Stimulated activated CD4-positive, alpha-beta T cell treated with anti-CD3 and anti-CD28 coated beads, Interleukin-1b, Interleukin-23, amount 100 ng/mL, for 4 hours (primary cell): ENCODE measurements at regions not wholly inside any gene's neighbourhood (a gene's known extent, or its start where the extent isn't known, plus 50 kb on each side); places are given as distances from the start of the nearest gene placed in this dataset.
"Not testable (repeated sequence)": the region's sequence is repeated elsewhere in the genome, so short reads cannot be mapped to it uniquely, and the experiment has no call there.

Experiments used
- DNase-seq, 2 donors: peaks; one replicate each; pipeline ENCODE4 v3.0.0-alpha.2; 2020; ENCODE audit warnings: low read depth in 2 of 2

DNA sequence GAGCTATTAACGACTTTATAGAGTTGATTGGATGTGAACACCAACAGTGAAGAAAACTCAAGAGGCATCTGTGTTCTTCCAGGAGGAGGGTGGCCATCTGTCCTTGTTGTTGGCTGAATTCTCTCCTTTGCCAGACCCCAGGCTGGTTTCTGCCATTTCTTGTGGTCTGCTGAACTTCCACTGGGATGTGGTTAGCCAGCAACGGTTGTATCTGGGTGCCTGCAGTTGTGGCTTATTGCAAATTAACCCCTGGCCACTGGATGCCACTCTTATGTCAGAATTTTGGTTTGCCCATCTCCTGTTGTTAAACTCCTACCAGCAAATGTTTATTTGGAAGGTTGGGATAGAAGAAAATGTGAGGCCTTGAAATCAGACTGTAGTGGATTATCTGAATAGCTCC lies 163.6 kb upstream of the TBC1D5 start:
- no peak for DNase-seq

DNA sequence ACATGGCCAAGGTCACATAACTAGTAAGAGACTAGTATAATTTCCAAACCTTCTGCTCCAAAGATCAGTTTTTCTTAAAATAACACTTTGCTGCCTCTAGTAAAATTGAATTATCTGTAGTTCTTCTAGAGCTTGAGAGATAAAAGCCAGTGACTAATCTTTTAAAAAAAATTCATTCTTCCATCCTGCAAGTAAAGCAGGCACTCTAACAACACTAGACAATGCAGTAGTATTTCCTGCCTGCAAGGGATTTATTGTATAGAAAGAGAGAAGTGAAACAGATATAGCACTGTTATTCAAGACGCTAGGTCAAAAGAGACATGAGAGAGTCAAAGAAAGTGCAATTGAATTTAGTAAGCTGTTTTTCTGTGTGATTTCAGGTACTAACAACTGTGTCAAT lies 159.5 kb upstream of the TBC1D5 start:
- DNase-seq = no peak

DNA sequence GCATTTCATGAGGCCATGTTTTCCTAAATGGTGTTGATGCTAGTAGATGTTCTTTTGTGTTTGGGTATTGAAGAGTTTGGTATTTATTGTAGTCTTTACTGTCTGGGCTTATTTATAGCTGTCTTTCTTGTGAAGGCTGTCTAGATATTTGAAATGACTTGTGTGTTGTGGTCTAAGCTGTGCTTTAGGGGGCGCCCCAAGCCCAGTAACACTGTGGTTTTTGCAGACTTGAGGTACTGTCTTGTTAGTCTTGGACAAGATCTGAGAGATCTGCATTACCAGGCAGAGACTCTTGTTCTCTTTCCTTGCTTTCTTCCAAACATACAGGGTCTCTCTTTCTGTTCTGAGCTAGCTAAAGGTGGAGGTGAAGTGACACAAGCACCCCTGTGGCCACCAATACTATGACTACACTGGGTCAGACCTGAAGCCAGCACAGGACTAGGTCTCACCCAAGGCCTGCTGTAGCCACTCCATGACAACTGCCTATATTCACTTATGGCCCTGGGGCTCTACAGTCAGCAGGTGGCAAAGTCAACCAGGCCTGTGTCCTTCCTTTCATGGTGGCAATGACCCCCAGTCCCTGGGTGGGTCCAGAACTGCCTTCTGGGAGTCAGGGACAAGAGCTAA lies 152.1 kb upstream of the TBC1D5 start:
- DNase-seq = peak in 1 of 2 donors; percentile 12

DNA sequence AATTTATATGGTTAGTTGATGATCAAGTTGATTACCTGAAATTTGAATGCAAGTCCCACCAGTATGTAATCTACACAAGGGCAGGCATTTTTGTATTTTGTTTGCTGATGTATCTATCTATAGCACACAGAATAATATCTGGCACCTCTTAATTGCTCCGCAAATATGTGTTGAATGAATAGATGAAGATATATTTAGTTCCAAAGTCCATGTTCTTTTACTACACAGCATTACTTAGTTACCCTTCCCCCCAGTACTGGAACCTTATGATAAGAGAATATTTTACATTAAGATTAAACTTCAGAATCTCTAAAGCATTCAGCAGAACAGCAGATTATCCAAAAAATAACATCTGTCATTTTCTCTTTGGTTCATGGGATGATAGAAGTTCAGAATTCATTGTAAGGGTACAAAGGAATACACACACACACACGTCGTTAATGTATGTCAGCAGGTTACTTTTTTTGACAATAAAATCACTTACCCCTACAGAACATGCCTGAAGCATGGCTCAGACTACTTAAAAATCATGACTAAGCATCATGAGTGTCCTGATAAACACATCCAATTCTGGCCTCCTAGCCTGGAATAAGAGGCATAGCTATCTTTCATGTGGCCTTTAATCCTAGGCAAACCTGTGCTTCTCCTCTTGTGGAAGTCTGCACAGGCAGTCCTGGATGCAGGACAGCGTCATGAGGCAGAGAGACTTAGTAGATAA lies 148.9 kb upstream of the TBC1D5 start:
- DNase-seq = no peak

DNA sequence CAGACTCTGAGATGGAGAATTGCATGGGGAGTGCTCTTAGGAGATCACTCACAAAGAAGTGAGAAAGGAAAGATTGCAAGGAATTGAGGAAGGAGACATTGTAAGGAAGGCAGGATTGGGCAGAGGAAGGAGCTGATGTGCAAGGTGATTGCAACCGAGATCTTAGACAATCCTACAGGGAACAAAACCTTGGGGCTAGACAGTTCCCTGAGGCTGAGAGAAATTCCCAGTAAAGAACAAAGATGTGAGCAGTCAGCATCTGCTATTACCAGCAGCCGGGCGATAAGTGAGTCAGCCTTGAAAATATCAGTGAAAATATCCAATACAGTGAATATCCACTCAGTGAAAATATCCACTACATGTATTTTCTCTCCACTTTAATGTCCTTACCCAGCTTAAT lies 143.6 kb upstream of the TBC1D5 start:
- no peak for DNase-seq

DNA sequence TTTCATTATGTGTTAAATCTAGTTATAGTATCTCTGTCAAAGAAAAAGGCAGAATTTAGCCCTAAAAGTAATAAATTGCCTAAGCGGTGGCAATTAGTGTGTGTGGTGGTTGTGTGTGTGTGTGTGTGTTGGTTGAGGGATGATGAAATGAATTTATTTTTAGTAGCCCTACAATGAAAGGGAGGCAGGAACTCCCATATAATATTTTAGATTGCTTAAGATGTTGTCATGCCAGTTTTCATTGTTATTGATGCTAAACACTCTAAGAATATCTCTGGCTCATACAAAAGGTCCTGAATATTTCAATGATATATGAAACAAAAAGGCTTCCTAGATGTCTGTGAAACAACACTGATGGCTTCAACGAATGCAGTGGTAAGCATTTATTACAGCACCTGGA lies 140.6 kb upstream of the TBC1D5 start:
- no peak for DNase-seq

DNA sequence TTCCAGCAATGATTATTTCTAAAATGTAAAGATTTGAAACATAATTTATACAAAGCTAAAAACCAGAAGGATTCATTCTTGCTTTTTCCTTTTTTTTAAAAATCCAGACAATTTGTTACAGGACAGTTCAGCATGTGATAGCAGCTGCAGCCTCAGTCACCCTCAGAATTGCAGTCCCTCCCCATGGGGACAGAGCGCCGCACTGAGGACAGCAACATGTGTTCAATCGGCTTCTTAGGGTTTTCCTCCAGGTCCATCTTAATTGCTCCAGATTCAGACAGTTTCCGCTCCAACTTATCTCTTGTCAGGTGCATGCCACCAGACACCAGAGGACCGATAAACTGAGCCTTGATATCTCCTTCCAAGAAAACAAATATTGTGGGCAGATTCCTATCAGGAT lies 134.9 kb upstream of the TBC1D5 start:
- no peak for DNase-seq

DNA sequence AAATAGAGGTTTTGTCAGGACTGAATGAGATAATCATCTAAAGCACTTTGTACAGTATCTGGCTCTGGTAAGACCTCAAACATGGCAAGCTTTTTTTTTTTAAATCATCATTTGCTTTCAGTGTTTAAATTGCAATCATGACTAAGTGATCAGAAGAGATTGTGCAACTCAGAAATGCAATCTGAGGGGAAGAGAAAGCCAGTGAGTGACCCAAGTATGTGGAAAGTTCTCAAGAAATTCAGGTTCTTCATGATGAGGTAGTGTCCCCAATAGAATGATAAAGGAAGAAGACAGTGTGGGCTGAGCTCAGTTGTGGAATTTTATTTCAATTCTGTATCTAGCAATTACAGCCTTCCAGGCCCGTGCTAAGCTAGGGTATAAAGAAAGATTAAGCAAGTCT lies 132.2 kb upstream of the TBC1D5 start:
- no peak for DNase-seq

DNA sequence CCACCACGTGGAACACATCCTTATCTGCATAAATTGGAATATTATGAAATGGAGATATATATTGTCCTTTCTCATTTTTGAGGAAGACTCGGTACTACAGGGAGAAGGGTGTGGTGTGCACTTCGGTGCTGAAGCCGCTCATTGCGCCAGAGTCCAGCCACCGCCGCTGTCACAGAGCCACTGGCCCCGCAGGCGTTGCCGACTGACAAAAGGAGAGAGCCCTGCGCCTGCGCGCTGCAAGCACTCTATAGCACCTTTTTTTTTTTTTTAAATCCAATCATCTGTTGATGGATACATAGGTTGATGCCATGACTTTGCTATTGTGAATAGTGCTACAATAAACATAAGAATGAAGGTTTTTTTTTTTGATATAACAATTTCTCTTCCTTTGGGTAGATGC lies 130.0 kb upstream of the TBC1D5 start:
- no peak for DNase-seq

DNA sequence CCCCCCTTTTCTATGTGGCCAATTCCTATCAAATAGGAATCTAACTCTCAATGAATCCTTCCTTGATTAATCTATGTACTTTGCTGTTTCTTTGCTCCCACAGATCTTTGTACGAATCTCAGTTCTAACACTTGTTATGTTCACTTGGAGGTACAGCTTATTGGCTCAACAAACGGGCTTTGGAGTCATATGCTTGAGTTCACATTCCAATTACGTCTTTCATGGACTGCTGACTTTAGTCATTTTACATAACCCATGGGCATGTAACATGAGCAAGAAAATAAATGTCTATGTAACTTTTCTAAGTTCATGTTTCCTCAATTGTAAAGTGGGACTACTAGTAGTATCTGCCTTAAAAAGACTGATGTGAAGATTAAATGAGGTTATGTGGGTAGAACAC lies 123.2 kb upstream of the TBC1D5 start:
- DNase-seq = no peak

DNA sequence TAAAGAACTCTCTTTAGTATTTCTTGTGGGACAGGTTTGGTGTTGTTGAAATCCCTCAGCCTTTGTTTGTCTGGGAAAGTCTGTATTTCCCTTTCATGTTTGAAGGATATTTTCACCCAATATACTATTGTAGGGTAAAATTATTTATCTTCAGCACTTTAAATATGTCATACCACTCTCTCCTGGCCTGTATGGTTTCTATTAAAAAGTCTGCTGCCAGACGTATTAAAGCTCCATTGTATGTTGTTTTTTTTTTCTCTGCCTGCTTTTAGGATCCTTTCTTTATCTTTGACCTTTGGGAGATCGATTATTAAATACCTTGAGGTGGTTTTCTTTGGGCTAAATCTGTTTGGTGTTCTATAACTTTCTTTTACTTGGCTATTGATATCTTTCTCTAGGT lies 119.0 kb upstream of the TBC1D5 start:
- no peak for DNase-seq

DNA sequence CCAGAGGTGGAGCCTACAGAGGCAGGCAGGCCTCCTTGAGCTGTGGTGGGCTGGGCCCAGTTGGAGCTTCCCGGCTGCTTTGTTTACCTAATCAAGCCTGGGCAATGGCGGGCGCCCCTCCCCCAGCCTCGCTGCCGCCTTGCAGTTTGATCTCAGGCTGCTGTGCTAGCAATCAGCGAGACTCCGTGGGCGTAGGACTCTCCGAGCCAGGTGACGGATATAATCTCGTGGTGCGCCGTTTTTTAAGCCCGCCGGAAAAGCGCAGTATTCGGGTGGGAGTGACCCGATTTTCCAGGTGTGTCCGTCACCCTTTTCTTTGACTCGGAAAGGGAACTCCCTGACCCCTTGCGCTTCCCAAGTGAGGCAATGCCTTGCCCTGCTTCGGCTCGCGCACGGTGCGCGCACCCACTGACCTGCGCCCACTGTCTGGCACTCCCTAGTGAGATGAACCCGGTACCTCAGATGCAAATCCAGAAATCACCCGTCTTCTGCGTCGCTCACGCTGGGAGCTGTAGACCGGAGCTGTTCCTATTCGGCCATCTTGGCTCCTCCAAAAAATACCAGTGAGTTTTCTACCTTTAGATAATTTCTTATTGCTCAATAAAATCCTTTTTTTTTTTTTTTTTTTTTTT lies 118.5 kb upstream of the TBC1D5 start:
- DNase-seq = not testable (repeated sequence)

DNA sequence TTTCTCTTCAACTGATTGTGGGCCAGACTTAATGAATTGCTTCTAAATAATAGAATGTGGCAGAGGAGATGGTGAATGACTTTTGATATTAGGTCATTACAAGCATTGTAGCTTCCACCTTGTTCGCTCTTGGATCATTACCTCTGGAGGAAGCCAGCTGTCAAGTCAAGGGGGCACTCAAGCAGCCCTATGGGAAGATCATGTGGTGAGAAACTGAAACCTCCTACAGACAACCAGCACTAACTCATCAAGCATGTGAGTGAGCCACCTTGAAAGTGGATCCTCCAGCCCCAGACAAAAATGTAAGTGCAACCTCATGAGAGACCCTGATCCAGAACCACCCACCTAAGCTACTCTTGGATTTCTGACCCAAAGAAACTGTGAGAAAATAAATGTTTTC lies 109.8 kb upstream of the TBC1D5 start:
- no peak for DNase-seq

DNA sequence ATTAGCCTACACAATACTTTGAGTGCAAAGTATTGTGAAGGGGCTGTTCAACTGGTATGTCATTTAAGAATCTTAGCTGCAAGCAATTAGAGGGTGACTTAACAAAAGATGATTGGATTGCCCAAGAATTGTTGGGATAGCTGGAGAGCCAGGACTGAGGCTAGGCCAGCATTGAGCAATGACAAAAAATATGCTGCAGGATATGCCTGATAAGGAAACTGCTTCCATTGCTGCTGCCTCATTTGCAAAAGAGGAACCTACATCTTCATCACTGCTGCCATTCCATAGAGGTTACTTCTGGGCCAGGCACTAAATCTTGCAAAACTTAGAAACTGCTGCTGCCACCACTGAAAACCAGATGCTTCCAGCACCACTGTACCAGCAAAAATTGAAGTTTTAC lies 108.0 kb upstream of the TBC1D5 start:
- no peak for DNase-seq

DNA sequence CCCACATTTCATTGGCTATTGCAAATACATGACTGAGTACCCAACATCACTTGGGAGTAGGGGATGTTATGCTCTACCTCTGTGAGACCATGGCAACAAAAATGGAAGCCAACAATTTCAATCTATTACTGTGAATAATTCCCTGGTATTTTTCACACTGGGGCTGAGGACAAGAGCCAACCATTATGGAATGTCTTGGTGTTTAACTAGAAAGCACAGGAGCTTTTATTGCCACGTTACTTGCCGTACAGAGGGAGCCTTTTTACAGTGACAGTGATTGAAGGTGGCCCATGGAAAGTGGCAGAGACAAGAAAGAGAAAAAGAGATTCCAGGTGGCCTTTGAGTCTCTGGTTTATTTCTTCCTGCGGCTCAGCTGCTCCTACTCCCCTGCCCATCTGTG lies 105.7 kb upstream of the TBC1D5 start:
- DNase-seq = no peak

DNA sequence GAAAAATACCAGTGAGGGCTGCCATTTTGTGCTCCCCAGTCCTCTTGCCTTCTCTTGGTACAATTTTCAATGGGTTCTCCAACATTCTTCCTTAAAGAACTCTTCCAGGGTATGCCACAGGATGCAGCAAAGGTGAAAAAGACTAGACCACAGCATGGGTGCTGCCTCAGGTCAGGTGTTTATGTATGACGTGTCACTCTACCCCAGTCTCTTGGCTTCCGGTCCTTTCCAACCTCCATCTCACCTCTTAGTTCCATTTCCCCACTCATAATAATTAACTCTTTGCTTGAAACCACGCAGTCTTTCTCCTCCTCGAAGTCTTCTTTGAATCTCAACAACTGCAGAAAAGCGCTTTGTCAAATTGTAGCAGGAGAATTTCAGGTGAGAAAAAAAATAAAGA lies 104.7 kb upstream of the TBC1D5 start:
- DNase-seq = no peak

DNA sequence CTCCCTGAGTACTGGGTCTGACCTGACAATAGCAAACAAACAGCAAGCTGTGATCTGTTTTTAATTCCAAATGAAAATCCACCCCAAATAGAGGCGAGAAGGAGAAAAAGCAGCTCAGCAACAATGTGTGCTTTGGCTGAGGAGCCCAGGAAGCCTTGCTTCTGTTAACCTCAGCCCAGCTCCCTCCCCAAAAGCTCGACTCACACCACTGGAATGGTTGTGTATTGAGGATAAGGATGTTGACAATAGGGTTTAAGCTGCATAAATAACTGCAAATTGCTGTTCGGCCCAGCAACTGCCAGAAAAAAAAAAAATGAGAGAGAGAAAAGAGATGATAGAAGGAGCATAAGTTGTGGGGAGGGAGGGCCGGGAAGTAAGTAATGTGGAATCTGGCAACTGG lies 104.0 kb upstream of the TBC1D5 start:
- no peak for DNase-seq

DNA sequence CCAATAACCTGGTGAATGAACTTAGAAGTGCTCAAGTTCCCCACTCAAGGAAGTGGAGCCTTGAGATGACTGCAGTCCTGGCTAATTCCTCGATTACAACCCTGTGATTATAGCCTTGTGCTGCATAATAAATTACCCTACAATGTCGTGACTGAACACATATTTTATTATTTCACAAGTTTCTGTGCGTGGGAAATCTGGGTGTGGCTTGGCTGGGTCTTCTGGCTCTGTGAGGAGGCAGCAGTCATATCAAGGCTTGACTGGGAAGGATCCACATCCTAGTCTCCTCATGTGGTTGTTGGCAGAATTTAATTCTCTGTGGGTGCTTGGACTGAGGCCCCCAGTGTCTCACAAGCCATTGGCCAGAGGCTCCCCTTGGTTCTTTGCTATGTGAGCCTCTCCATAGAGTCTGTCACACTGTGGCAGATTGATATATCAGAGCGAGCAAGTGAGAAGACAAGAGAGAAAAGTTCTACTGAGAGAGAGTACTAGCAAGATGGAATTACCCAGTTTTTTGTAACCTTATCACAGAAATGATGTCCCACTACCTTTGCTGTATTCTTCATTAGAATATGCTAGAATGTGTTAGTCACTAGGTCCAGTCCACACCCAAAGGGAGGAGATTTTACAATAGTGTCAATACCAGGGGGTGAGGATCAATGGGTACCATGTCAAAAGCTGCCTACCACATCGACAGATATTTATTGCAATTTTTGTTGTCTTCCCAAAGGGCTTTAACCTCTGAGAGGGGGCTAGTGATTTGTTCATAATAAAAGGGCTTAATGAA lies 102.8 kb upstream of the TBC1D5 start:
- no peak for DNase-seq

DNA sequence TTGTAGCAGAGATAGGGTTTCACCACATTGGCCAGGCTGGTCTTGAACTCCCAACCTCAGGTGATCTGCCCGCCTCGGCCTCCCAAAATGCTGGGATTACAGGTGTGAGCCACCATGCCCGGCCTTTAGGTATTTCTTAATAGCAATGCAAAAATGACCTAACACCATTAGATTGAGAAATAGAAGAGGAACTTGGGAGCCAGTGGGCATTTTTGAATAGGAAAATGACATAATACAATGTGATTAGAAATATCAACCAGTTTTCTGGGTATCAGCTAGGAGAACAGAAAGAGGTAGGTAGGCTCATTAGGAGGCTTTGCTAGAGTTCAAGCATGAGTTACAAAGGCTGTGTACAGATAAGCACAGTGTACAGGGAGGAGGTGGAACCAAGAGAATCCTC lies 101.8 kb upstream of the TBC1D5 start:
- no peak for DNase-seq

DNA sequence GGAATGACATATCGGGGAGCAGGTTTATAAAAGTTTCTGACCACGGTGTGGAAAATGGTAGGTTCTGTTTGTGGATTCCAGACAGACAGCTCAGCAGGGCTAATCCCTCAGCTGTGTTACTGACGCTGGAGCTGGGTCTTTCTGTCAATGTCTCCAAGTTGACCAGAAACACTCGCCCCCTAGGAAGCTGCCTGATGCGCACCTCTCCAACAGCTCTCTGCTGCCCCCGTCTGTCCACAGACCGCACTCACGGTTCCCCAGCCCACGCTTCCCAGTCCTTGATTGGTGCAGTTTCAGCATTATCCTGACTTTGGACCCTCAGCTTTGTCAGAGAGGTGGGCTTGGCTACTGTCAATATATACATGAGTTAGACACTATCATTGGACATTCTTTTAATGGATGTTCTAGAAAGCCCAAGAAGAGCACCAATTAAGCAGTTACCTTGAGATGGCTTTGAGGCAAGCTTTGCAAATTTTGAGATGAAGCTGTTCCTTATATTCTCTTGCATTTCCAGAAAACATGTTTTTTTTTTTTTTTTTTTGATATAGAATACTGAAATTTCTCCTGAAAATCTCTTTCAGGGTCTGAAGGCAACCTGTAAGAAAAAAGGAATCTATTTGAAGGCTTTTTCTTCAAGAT lies 98.9 kb upstream of the TBC1D5 start:
- peak; percentile 56 to 68 for DNase-seq

DNA sequence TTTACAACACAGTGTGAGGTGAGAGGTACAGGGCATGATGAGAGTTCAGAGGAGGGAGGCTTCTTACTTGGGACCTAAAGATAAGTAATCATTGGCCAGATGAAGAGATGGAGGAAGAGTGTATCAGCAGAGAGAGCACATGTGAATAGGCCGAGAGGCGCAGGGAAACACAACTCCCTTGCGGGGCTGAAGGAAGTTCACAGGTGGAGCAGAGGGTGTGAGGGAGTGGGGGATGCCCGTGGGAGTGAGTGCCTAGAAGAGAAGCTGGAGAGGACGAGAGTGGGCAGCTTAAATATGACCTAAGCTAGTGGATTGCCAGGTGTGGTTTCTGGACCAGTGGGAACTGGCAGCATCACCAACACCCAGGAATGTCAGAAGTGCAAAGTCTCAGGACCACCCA lies 98.2 kb upstream of the TBC1D5 start:
- DNase-seq = no peak

DNA sequence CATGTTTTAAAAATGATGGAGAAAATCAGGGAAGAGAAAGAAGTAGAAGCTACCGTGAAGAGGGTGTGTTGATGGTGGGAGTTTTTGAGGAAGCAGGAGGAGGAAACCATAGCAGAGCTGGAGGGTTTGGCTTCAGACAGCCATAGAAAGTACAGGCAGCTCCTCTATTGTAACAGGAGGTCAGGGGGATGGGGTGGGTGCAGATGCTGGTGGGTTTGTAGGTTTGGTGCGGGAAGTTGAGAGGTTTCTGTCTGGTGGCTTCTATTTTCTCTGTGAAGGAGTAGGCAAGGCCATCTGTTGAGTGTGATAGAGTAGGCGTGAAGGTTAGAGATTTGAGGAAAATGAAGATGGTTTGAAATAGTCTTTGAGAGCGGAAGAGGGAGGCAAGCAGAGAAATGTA lies 97.7 kb upstream of the TBC1D5 start:
- no peak for DNase-seq
